NCI-H128 (cell line): ENCODE measurements at regions not wholly inside any gene's neighbourhood (a gene's known extent, or its start where the extent isn't known, plus 50 kb on each side); places are given as distances from the start of the nearest gene placed in this dataset.
"Not testable (repeated sequence)": the region's sequence is repeated elsewhere in the genome, so short reads cannot be mapped to it uniquely, and the experiment has no call there.

ENCODE experiments used
- DNase-seq: peaks from one replicate; lab custom pipeline; 2025; ENCODE audit not compliant: unreplicated experiment; lab: John Stamatoyannopoulos, UW

GRCh38 chr7:16369855-16370254, 51.5 kb downstream of the CRPPA start:
- DNase-seq = no peak

DNA sequence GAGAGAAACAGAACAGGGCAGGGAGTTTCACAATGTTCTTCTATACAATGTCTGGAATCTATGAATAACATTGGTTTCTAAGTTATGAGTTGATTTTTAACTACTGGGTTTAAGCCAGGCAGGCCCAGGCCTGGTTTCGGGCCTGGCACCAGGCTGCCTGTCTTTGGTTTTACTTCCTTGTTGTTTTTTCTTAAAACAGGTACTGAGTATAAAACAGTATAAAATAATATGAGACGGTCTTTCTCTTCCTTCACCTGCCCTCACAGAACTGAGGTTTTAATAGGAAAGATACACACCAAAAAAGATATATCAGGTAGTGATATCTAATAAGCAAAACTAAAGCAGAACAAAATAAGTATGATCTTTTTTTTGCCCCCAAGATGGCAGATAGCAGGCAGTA, 52.0 kb downstream of the CRPPA start:
- DNase-seq = not testable (repeated sequence)

- DNase-seq = no peak
Observed at GRCh38 chr7:16368885-16369284, 52.5 kb downstream of the CRPPA start.

- DNase-seq = no peak
Observed at GRCh38 chr7:16367115-16367514, 54.2 kb downstream of the CRPPA start.

DNA sequence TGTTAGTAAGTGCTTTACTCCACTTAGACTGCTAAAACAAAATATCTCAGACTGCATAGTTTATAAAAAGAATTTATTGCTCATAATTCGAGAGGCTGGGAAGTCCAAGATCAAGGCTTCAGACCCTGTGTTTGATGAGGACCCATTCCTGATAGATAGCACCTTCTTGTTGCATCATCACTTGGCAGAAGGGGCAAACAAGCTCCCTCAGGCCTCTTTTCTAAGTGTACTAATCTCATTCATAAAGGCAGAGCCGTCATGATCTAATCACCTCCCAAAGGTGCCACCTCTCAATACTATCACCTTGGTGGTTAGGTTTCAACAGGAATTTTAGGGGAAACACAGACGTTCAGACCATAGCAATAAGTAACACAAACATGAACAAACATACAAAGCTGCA, 55.4 kb downstream of the CRPPA start:
- no peak for DNase-seq

- DNase-seq = no peak
Observed at GRCh38 chr7:16365177-16365576, 56.2 kb downstream of the CRPPA start.

- no peak for DNase-seq
Observed at GRCh38 chr7:16359216-16359615, 62.1 kb downstream of the CRPPA start.

GRCh38 chr7:16357921-16358320, 63.4 kb downstream of the CRPPA start:
- DNase-seq = no peak

DNA sequence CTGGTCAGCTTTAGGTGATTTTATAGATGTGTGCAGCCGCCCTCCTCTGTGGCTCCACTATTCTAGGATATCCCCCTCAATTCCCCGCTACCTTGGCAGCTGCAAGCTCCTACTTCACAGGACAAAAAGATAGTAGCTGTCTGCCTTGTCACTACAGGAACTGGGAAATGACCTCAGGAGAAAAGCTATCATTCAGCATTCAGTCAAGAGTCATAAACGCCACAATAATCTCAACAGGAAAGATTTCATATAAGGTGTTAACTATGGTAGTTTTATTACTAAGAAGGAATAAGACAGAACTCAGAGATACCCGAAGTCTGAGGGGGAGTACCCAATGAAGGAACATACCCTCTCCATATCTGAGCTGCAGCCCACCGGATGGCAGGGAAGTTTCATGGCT, 63.9 kb downstream of the CRPPA start:
- DNase-seq = no peak

DNA sequence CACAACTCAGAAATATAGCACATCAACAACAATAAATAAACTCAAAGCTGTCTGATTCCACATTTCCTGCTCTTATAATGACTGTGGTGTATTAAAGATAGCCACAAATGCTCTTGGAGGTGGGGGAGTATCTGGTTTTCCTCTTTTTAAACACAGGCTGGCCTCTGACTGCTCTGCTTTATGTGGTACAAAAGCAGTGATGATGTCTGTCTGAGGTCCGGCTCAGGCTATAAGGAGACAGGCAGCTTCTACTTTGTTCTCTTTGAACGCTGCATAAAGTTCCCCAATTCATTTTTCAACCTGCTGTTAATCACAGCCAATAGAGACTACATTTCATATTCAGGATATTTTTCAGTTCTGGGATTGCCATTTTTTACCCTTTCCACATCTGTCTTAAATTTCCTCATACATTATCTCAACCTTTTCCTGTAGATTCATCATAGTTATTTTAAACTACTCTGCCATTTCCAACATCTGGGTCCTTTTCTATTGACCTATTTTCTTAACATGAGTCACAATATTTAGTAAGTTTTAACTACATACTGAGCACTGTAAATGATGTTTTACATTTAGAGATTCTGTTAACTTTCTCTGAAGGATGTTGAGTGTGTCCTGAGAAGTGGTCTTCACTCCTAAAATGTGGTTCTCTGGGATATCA, 64.9 kb downstream of the CRPPA start:
- no peak for DNase-seq

DNA sequence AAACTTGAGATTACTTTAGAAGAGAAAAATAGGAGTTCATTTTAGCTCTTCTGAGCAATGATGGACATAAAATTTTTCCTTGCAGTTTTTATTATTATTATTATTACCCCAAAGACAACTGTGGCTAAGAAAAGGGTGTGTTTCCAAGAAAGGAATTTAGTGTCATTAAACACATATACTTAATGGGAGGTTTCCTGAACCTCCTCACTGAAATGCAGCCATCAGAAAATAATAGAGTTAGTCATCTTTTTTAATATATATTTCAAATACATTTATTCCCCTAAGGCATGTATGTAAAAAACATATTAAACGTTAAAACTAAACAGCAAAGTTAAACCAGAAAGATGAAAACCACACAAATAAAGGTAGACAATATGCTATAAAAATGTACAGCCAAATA, 66.8 kb downstream of the CRPPA start:
- DNase-seq = no peak

- DNase-seq = no peak
Observed at GRCh38 chr7:16353226-16353625, 68.1 kb downstream of the CRPPA start.

GRCh38 chr7:16350634-16351033, 70.7 kb downstream of the CRPPA start:
- no peak for DNase-seq

DNA sequence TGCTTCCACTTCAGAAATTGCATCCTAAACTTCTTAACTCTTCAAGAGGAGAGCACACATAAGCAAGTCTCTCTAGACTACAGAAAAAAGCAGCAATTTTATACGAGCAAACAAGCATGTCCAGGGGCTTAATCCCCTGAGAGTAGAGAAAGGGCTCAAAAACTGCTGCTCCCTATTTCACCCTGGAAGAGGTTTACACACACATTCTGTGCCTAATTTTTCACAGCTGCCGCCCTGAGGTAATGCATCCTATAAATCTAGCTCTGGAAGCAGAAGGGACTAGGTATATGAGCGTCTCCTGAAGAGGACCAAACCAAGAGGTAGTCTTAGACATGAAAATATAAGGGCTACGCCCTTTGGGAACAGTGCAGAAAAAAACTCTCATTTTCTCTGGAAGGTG, 73.1 kb downstream of the CRPPA start:
- DNase-seq = no peak

DNA sequence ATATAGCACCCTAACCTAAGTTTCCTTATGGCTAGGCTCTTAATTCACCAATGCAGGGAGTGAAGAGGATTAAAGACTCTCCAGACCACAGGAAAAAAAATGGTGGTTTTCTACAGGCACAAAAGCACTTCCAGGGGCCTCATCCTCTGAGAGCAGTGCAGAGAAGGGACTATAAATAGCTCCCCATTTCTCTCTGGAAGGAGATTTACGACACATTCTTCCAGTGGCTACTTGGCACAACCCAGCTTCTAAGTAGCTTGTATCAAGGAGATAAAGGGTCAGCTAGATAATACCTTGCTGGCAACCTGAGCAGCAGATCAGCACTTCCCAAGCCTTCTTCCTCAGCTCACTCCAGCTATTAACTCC, 73.5 kb downstream of the CRPPA start:
- no peak for DNase-seq

DNA sequence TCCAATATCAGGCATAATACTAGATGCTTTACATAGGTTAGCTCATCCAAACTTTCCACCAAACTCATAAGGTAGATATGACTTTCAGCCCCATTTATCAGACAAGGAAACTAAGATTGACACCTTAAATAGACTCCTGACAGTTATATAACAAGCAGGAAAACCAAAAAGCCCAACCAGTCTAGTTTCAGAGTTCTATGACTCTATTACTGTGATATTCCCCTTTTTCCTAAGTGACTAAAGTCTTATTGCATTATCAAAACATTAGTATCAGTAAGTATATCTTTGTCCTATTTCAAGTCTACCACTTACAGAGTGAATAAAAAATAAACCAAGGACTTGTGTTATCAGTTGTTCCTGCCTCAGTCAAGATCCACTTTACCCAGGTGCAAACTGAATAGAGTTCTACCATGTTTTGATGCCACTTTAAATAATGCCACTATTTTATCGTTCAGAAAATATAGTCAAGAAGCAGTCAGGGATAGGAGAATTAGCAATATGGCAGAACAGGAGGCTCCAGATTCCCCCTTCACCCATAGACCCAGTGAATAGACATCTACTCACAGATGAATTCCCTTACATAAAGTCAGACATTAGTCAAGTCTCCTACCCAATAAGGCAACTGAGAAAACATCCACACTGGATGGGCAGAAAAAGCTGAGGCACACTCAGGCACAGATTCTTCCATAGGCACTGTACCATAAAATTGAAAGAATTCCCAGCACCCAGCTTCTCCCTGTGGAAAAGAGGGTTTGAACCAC, 74.1 kb downstream of the CRPPA start:
- DNase-seq = no peak

DNA sequence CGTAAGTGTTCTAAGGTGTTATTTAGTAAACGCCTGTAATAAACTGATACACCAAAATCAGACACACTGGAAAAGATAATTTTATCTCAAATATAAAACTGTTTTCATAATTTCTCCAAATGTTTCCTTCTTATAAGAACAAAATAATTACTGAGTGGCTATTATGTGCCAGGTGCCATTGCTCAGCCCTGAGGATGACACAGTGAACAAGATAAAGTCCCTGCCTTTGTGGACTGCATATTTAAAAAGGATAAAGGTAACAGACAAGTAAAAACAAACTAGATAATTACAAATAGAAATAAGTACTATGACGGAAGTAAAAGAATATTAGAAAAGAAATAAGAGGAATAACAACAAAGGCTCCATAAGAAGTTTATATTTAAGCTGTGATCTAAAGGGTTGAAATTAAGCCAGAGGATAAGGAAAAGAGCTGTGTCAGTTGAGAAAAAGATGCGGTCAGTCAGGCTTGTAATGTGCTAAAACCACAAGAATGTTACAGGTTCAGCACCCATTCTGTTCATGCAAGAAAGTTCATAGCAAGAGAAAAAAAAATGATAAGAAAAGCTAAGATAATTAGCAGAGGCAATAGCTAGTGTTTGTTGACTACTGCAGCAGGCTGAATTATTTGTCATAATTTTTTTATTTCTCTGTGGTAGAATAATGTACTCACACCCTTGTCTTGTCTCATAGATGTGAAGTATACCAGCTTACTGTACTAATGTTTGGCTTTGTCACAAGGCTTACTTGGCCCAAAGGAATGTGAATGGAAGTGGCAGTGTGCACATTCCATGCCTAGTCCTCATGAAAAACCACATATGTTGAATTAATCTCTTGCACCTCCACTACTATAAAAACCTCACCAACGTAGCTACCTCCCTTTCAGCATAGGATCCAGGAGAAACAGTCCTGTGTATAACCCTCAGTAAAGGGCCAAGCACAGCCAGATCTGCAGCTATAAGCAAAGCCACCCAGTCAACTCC, 75.1 kb downstream of the CRPPA start:
- no peak for DNase-seq

DNA sequence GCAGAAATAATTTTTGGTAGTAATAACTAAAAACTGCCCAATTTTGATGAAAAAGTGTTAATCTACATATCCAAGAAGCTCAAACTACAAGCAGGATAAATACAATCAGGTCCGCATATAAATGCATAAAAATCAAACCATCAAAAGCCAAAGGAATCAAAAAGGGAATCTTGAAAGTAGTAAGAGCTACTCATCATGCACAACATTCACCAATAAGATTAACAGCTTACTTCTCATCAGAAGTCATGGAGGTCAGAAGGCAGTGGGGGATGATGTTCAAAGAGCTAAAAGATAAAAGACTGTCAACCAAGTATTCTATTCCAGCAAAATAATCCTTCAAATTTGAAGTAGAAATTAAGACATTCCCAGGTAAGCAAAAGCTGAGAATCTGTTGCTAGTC, 76.4 kb downstream of the CRPPA start:
- DNase-seq = no peak

- no peak for DNase-seq
Observed at GRCh38 chr7:16343612-16344011, 77.7 kb downstream of the CRPPA start.

- DNase-seq = no peak
Observed at GRCh38 chr7:16338065-16338464, 83.3 kb downstream of the CRPPA start.

DNA sequence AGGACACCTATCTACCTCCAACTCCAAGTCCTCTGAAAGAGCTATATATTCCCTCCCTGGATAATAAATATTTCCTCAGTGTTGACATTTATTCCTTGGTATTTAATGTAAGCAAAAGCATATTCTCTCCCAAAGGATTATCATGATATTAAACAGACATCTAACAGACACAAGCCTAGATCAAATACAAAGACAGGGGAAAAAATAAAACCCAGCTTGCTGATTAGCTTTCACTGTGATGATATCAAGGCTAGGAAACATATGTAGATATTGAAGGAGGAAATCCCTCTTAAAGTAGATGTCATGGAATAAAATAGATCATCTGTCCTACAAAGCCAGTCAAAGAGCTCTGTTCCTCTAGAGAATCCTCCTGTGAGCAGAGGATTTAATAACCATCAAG, 95.2 kb downstream of the CRPPA start:
- DNase-seq = no peak

- no peak for DNase-seq
Observed at GRCh38 chr7:16323313-16323712, 98.0 kb downstream of the CRPPA start.
